NCI-H2081 treated with DMSO at 0.1 percent for 48 hours (cell line): ENCODE measurements at regions not wholly inside any gene's neighbourhood (a gene's known extent, or its start where the extent isn't known, plus 50 kb on each side); places are given as distances from the start of the nearest gene placed in this dataset.

Experiments
- DNase-seq: peaks from one replicate; lab custom pipeline; 2025; lab: John Stamatoyannopoulos, UW

DNA sequence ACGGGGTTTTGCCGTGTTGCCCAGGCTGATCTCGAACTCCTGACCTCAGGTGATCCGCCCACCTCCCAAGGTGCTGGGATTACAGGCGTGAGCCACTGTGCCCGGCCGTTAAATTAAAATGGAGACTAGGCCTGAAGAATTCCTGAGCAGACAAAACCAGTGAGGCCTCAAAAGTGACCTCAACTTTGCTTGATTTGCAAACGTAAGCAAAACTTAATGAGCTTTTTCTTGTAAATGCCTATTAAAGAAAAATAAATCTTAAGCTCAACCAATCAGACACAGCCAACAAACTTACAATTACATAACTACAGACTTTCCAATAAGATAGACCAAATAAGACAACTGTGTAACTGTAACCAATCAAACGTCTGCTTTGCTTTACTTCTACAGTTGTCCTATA is 111.3 kb upstream of the SEMA6A start:
- DNase-seq = no peak

DNA sequence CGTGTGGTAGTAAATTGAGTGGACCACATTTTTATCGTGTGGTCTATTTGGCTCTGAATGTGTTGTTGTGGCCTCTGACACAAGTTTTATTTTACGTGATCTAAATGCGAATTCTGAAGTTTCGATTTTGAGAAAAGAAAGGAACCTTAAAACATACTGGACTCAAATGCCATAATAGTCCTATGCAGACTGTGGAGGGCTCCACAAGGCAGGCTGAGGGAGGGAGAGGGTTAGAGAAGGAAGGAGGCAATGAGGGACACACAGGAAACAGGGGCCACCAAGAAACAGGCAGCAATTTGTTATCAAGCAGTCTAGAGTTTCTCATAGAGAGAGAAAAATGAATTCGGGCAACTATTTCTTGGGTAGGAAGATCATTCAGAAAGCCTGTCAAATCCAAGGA is 110.4 kb upstream of the SEMA6A start:
- DNase-seq = no peak

DNA sequence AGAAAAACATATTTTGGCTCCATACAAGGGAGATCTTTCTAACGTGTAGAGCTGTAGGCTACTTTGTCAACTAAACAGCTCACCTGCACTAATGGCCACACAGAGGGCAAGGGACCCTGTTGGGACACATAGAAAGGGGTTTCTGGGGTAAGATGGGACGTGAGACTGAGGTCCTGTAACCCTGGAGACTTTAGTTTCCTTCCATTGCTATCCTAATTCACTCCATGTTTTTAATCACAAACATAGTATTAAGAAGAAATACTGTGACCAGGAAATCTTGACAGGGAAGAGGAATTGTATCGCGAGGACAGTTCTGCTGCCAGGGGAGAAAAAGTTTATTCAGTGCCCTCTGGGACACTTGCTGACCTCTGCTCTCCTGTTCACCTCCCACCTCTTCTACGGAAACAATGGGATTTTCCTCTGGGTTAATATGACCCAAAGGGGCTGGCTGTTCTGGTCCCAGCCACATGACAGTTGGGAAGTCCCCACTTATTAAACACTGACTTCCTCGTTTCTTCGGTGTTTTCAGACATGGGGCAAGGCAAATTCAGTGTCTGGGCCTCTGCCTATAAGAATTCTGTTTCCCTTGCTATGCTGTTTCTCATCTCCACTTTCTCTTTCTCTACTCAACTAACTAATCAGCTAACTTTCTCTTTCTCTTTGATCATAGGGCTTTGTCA is 106.9 kb upstream of the SEMA6A start:
- no peak for DNase-seq

DNA sequence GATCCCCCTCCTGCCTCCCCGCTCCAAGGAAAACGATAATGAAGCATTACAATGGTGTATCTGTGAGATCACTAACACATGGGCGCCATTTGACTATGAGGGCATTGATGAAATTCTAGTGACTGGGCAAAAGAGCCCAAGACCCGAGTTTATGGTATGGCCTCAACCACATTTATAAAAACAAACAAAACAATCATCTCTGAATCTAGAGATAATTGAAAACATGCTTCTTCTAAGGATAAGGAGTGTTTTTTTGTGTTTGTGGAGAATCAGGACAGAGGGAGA is 100.9 kb upstream of the SEMA6A start:
- DNase-seq = no peak

DNA sequence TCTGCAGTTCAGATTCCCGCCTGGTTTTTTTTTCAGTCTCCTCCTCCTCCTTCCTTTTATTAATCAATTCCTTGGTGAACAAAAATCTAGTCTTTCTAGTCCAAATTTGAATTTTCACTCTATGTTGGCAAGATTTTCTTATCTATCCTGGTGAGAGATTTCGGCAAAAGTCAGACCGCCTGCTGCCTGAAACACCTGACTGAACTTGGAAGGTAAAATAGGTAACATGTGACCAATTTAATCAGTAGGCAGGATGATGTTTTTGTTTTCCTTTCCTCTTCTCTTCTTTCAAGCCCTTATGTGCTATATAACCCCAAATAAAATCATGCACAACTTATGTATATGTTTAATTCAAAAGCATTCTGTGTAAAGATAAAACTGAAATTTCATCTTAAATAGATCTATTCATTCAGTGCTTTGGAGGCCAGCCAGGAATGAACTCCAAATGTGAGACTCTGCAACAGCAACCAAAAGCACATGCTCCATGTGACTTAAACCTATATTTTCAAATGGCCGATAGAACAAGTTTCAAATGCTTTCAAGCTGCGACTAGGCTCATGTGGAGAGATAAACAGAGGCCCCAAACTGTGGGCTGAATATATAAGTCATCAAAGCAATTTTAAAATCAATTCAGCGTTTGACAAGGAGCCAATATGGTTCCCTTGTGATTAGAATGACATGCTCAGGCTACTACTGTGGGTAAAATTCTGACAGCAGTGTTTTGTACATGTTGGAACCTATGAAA is 100.4 kb upstream of the SEMA6A start:
- no peak for DNase-seq

DNA sequence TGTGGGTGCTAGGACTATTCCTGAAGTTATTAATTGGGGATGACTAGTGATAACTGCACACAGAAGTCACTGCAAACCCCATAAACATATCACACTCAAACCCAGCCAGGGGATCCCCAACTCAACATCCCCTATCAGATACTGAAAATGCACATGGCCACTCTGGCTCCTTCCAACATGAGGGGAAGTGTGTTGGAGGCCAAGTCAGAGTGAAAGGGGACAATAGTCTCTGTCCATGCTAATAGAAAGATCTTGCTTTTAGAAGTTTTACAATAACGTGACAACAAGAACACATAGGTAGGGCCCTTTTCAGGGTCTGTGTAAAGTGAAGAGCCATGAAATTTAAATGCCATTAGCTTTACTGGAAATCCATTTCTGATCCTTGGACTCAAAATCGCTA is 98.8 kb upstream of the SEMA6A start:
- DNase-seq = no peak

DNA sequence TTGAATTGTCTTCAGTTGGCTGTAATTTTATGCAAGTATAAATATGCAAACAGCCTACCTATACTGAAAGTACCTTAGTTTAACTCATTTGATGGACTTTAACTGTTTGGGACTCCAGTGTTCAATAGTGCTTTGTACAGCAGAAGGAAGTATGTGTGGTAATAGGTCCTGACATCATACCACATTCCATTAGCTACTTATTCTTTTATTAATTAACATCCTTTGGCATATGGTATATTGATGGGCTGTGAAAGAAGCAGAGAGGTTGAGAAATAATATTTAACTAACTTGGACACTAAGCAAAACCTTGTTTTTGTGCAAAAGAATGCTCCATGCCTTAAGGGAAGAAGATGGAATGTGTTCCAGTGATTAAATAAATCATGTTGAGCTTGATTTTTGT is 97.6 kb upstream of the SEMA6A start:
- no peak for DNase-seq

DNA sequence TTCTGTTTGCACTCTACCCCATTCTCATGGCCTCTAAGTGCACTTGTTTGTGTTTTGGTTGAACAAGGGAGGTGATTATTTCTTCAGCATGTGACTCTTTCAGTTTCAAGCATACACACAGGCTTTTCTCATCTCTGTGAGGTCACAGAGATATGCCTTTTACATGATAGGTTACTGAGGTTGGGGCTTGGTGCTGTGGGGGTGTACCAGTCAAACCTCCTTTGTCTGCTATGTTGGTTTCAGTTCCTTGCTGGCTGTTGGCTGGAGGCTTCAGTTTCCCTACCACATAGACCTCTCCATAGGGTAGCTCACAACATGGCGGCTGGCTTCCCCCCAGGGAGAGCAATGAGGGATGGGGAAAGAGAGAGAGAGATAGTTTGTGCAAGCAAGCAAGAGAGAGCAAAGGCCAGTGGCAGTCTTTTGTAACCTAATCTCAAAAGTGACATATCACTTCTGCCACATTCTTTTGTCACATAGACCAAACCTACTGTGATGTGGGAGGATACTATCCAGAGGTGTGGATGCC is 96.7 kb upstream of the SEMA6A start:
- no peak for DNase-seq

DNA sequence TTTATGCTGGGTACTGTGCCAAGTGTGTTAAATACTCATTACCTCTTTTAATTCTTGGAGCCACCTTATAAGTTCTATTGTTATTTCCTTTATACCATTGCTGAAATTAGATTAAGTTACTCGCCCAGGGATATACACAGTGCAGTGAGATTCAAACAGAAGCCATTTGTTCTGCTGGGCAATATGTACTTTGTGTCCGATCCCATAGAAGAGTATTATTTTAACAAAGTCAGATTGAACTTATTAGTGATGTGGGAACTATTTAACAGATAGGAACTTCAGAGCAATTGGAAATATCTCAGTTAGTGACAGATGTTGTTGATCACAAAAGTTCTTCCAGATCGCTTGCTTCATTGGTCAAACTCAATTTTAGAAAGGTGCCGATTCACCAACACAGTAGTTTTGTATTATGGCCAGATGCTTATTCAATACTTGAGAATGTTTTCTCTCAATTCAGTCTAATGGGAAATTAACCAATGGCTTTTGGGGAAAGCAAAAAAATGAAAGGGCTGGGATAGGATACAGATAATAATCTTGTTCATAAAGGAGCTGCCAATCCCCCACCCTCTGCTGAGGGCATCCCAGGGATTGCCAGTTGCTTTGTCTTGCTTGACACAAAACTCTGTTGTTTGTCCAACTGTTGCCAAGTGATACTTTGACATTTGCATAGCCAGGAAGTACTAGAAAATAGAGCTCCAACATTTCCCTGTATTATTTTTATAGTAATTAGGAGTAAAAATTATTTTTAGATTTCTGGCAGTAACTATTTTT is 94.8 kb upstream of the SEMA6A start:
- DNase-seq = no peak

DNA sequence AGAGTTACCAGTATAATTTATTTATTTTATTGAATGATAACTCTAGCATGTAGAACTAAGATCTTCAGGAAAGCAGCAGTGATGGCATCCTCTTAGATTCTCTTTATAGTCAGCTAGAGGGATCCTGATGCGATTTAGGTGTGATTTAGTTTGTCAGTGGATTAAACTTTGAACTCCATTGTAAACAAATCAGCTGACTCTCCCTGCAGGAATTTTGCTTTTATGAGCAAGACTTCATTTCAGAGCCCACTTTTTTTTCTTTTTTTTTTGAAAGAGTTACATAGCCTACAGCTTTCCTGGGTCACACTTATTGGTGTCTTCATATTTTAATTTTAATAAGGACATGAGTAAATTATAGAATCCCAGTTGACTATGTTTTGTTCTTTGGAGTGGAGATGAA is 93.8 kb upstream of the SEMA6A start:
- no peak for DNase-seq

DNA sequence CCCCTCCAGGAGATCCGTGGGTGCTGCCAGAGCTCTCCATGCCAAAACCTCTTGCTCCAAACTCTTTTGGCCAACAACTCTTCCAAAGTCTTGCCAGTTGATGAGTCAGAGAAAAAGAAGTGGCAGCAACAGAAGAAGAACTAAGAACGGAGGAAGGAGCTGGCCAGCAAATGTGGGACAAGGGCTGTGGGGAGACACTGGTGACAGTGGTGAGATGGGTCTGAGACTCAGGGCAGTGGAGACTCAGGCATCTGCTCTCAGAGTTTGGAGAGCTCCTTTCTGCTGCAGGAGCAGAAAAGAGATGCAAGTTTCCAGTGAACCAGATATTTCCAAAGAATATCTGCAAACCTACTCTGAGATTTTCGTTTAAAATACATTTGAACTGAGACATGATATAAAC is 92.3 kb upstream of the SEMA6A start:
- no peak for DNase-seq

DNA sequence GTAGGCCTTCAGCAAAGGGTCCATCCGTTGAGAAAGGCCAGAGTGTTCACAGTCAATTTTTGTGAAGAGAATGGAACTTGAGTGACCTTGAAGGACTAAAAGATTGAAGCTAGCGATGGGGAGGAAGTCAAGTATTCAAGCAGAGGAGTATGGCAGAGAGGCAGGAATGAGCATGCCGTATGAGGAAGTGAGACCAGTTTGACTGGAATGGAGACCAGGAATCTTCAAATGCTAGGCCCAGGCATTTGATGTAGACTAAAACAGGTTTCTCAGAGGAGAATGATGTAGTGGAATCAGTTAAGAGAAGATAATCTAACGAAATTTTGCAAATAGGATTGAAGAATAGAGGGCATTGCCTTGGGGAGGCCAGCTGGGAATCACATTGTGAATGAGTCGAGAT is 90.4 kb upstream of the SEMA6A start:
- DNase-seq = no peak

DNA sequence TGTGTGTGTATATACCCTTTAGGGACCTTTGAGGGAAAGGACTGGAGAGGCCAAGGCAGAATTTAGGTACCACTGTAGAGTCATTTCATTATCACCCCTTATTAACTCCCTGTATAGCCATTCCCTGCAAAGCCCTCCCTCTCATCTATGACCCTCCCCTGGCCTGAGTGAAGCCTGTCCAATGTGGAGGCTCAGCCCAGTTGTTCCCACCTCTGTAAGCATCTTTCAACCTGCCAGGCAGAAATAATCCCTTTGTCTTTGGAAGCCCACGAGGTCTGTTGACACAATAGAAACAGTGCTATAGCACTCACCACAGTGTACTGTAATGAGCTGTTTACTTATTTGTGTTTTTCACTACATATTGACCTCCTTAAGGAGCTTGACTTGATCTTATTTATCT is 88.5 kb upstream of the SEMA6A start:
- DNase-seq = no peak

DNA sequence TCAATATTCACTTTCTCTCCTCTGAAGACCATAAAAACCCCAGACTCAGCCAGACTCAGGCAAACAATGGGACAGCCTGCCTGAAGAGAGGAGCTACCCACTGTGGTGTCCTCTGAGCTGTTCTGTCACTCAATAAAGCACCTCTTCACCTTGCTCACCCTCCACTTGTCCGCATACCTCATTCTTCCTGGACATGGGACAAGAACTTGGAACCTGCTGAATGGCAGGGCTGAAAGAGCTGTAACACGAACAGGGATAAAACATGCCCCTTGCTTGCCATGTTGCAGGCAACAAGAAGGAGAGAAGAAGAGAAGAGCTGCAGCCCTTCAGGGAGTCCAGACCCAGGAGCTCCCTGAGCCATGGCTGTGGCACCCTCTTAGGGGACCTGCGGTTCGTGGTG is 86.8 kb upstream of the SEMA6A start:
- DNase-seq = no peak

DNA sequence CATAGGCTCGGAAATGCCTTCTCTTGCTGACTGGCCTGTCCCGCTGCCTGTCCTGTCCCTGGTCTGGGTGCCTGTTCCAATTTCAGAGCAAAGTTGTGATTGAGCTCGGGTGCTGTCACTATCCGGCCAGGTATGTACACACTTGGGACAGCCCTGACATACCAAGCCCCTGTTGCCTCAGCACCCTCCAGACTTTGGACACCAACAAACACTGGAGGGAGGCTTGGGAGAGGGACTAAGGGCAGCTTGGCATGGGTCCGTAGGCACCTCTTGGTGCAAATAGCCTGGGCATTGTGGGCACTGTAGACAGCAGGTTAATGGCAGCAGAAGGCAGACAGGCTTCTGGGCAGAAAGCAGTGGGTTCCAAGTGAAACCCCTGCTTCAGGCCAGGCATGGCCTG is 86.3 kb upstream of the SEMA6A start:
- DNase-seq = no peak

DNA sequence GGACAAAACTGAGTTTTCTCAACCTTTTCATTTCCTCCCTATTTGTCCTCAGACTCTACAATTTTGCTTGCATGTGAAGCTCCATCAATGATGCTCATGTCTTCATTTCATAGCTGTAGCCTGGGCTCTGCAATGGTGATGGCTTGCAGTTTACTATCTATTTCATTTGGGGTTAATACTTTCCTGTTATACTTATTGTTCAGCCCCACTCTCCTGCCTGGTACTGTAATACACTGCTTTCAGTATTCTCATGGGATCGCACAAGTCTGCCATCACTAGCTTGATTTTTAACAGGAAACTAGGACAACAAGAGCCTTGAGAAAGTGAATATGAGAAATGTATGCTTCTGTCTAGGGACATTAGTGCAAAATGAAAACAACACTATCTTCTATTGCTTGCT is 84.2 kb upstream of the SEMA6A start:
- DNase-seq = no peak

DNA sequence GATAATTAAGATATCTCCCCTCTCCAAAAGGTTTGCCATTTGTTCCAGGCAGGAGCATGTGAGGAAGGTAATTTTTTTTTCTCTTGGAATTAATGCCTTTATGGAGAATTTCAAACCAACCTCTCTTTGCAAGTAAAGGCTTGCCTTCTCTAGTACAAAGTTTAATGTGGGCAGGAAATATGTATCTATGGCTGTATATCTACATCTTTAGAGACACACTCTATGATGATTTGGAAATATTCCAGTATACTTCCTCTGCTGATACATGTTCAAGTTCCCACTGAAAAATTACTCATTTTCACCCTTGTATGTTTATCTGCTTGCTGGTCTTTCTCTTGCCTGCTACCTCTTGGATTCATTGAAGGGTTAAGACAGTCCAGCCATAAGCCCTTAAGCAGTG is 83.5 kb upstream of the SEMA6A start:
- DNase-seq = no peak

DNA sequence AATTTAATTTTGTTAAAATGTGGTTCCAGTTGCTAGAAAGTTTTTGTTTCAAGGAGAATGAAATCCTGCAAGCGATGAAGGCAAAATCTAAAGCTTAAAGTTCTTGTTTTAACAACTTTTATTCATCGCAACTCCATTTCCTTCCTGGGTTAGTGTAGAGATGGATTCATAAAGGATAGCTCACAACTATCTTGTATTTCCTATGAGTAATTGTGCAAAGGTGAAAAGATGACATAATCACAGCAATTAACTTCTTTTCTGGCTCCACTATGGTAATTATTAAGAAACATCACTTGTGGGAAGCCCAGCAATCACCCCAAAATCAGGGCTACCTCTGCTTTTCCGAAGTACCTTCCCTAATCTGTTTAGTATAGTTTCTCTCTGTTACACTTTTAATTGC is 80.8 kb upstream of the SEMA6A start:
- no peak for DNase-seq

DNA sequence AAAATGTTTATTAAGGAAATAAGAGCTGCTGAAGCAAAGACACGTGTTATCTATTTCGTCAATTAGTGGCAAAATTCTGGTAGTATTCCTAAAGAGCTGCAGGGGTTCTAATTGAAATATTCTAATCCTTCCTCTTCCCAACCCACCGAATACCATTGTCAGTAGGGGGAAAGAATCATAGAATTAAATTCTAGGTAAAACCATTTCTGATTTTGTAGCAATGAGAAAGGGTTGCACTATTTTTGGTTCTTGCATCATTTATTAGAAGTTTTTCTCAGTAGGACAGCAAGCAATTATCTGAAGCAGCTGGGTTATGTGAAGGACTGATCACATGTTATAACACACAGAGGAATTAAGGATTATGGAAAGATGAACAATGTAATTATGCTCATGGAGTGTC is 80.3 kb upstream of the SEMA6A start:
- no peak for DNase-seq

DNA sequence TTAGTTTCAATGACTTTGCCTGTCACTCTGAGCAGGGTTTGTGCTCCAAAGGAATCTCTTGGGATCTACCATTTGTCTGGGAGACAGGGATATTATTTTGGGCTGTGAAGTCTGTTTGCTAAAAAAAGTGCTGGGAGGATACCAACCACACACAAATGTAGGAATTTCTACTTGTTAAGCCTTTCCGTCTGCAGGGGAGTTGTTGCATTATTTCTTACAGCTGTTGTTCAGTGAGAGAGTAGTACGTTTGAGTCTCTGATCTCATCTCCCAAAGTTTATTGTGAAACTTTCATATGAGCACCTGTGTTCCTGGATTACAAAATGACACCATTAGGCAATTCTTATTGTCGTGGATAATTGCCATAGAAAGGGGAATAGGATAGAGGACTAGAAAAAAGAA is 78.3 kb upstream of the SEMA6A start:
- DNase-seq = no peak

DNA sequence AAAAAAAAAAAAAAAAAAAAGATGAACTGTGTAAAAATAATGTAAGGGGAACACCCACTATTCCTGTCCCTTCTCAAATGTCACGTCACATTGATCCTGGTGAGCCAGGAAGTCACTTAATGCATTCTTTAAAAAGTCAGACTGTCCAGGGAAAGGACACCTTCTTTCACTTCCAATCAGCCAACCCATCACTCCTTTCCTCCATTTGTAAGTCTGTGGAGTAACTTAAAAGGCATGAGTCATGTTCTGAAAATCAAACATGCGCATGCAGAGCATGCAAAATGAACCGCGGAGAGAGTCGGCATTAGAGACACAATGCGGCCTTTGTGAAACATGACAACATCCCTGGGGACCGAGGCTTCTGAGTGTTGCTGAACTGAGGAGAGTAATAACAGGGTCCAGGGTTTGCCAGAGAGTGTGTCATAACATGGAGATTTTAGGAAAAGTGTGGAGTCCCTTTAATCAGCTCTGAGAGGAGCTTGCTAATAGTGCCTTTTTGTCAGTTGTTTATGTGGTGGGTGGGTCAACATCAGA is 77.6 kb upstream of the SEMA6A start:
- DNase-seq = no peak

DNA sequence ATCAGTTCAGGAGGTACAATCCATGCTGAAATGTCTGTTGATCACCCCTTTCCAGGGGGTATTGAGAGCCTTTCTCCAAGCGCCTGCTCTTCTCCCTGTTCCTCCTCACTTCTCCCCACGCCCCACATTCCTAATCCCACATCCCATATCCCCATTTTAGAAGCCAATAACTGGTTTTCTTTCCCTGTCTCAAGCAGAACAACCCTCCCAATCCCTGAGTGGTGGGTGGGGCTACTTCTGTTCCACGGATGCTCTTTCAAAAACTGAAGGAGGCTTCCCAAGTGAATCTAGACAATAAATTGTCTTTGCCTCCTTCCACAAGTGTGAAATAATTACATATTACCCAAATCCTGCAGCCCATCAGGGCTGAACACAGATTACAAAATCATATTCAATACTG is 77.0 kb upstream of the SEMA6A start:
- no peak for DNase-seq

DNA sequence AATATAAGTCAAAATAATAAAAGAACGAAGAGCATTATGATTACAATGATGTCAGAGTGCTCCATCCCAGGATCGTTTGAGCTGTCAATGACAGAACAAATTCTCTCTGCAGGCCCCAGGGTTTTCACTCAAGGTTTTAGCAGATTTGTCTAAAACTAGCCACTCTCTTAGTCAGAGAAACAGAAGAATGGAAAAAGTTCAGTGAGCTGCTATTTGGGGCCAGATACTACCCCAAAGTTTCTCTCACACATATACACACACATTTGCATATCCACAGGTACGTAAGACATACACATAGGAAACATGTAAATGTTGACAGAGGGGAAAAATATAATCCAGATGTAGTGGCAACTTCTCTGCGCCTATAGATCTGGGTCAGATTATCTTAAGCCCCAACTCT is 76.3 kb upstream of the SEMA6A start:
- no peak for DNase-seq
